ENCODE measurements at regions not wholly inside any gene's neighbourhood (a gene's known extent, or its start where the extent isn't known, plus 50 kb on each side); places are given as distances from the start of the nearest gene placed in this dataset.

- CTCF ChIA-PET: interaction anchor here (1.1 to 2.2 kb wide), 2 partner anchors 9 to 20 kb away, joined by 3 to 7 read pairs; no protein-coding TSS in a partner anchor
- ATAC-seq (no peak), FAIRE-seq (no peak), DNase-seq (ENCODE audit: low read depth in 1 of 2, low spot score in 1 of 2) (no peak)
- H3K9me3 ChIP-seq: no peaks in the 10 kb centered on the region
- POLR2A ChIA-PET: no interaction called here
- no peak overlapping the region for H3K27ac ChIP-seq
- H3K4me3 ChIP-seq: no peak overlapping the region
- no peak overlapping the region for H3K4me2 ChIP-seq
- WGBS (ENCODE audit: missing lambda C conversion rate): 92% methylated on average over 1 of the region's 1 CpG
- H3K4me1 ChIP-seq: no peaks in the 10 kb centered on the region
- no peak for TF ChIP-seq PBX3 (IDR thresholded peaks at IDR 0.05)
- TF ChIP-seq MAX (IDR thresholded peaks at IDR 0.05): no peak
- TF ChIP-seq POLR2AphosphoS2 (conservative IDR thresholded peaks at IDR 0.05; ENCODE audit: low read length): no peak
- no peak for TF ChIP-seq ZSCAN20 (CRISPR knock-in tag; IDR thresholded peaks at IDR 0.05)
- no peak for TF ChIP-seq NR3C1 (IDR thresholded peaks at IDR 0.05)
- TF ChIP-seq MYC (IDR thresholded peaks at IDR 0.05; ENCODE audit: borderline replicate concordance, low read length): no peak
- TF ChIP-seq CHD4 (IDR thresholded peaks at IDR 0.05; ENCODE audit: borderline replicate concordance): no peak
- no peak for TF ChIP-seq RARB (CRISPR knock-in tag; IDR thresholded peaks at IDR 0.05)
- no peak for TF ChIP-seq EP300 (IDR thresholded peaks at IDR 0.05)
- TF ChIP-seq PHF8 (IDR thresholded peaks at IDR 0.05; ENCODE audit: borderline replicate concordance, low read depth): no peak
- TF ChIP-seq MAFK (IDR thresholded peaks at IDR 0.05; ENCODE audit: partially characterized antibody): no peak
- no peak for TF ChIP-seq EHF (CRISPR knock-in tag; IDR thresholded peaks at IDR 0.05)
- no peak for TF ChIP-seq NFE2L2 (conservative IDR thresholded peaks at IDR 0.05; ENCODE audit: low read length)
- no peak for TF ChIP-seq SREBF2 (IDR thresholded peaks at IDR 0.05)
- TF ChIP-seq POLR2A (IDR thresholded peaks at IDR 0.05; ENCODE audit: low read length): no peak
- no peak for TF ChIP-seq HEYL (CRISPR knock-in tag; IDR thresholded peaks at IDR 0.05)
Observed at GRCh38 chr14:34179727-34180126, 228.9 kb upstream of the EGLN3 start.

GRCh38 chr14:34177466-34177865, 226.6 kb upstream of the EGLN3 start:
- Histone ChIP-seq H3K9me3 (no peaks in the 10 kb centered on the region), H3K27ac (no peak overlapping the region), H3K4me1 (no peaks in the 10 kb centered on the region), H3K4me2 (no peak overlapping the region), H3K4me3 (no peak overlapping the region)
- WGBS (ENCODE audit: missing lambda C conversion rate): 71% methylated on average over 2 of the region's 2 CpGs
- no peak for ATAC-seq
- DNase-seq (ENCODE audit: low read depth in 1 of 2, low spot score in 1 of 2): no peak
- TF ChIP-seq GATA3 (IDR thresholded peaks at IDR 0.05; ENCODE audit: borderline replicate concordance): no peak
- no peak for TF ChIP-seq ZSCAN20 (CRISPR knock-in tag; IDR thresholded peaks at IDR 0.05)
- TF ChIP-seq ATOH8 (CRISPR knock-in tag; IDR thresholded peaks at IDR 0.05; ENCODE audit: low read depth): no peak
- no peak for TF ChIP-seq E2F6 (IDR thresholded peaks at IDR 0.05; ENCODE audit: borderline replicate concordance, low read depth)
- no peak for TF ChIP-seq HOXA7 (CRISPR knock-in tag; IDR thresholded peaks at IDR 0.05)
- no peak for TF ChIP-seq HEYL (CRISPR knock-in tag; IDR thresholded peaks at IDR 0.05)
- no peak for TF ChIP-seq HOXB13 (CRISPR knock-in tag; IDR thresholded peaks at IDR 0.05; ENCODE audit: low read depth)
- no peak for TF ChIP-seq MAFK (IDR thresholded peaks at IDR 0.05; ENCODE audit: partially characterized antibody)
- ChIA-PET POLR2A (no interaction called here), CTCF (no interaction called here)
- no peak for FAIRE-seq

GRCh38 chr14:34175574-34175973, 224.7 kb upstream of the EGLN3 start:
- WGBS (ENCODE audit: missing lambda C conversion rate): 67% methylated on average over 2 of the region's 2 CpGs
- TF ChIP-seq MAX (IDR thresholded peaks at IDR 0.05): no peak
- TF ChIP-seq CEBPB (IDR thresholded peaks at IDR 0.05): no peak
- no peak for TF ChIP-seq ZC3H11A (IDR thresholded peaks at IDR 0.05)
- no peak for TF ChIP-seq CTCF (IDR thresholded peaks at IDR 0.05)
- no peak for TF ChIP-seq HDAC2 (IDR thresholded peaks at IDR 0.05)
- no peak for TF ChIP-seq HOXB13 (CRISPR knock-in tag; IDR thresholded peaks at IDR 0.05; ENCODE audit: low read depth)
- TF ChIP-seq NR3C1 (IDR thresholded peaks at IDR 0.05): no peak
- TF ChIP-seq CHD2 (IDR thresholded peaks at IDR 0.05; ENCODE audit: low read length, partially characterized antibody): no peak
- TF ChIP-seq FOSB (CRISPR knock-in tag; IDR thresholded peaks at IDR 0.05): no peak
- no peak for TF ChIP-seq GATA3 (IDR thresholded peaks at IDR 0.05; ENCODE audit: borderline replicate concordance)
- TF ChIP-seq HOXA7 (CRISPR knock-in tag; IDR thresholded peaks at IDR 0.05): no peak
- no peak for TF ChIP-seq JUN (IDR thresholded peaks at IDR 0.05)
- TF ChIP-seq HEYL (CRISPR knock-in tag; IDR thresholded peaks at IDR 0.05): no peak
- TF ChIP-seq CBX8 (IDR thresholded peaks at IDR 0.05): no peak
- no peak for TF ChIP-seq SREBF2 (IDR thresholded peaks at IDR 0.05)
- ATAC-seq: no peak
- no peak overlapping the region for H3K27ac ChIP-seq
- no peaks in the 10 kb centered on the region for H3K4me1 ChIP-seq
- ChIA-PET CTCF (interaction anchor here (0.6 kb wide), 1 partner anchor 46 kb away, joined by 4 read pairs; no protein-coding TSS in a partner anchor), POLR2A (no interaction called here)
- H3K4me3 ChIP-seq: no peak overlapping the region
- no peak overlapping the region for H3K4me2 ChIP-seq
- H3K9me3 ChIP-seq: no peaks in the 10 kb centered on the region
- FAIRE-seq: no peak
- no peak for DNase-seq (ENCODE audit: low read depth in 1 of 2, low spot score in 1 of 2)
